ENCODE measurements at regions not wholly inside any gene's neighbourhood (a gene's known extent, or its start where the extent isn't known, plus 50 kb on each side); places are given as distances from the start of the nearest gene placed in this dataset.

DNA sequence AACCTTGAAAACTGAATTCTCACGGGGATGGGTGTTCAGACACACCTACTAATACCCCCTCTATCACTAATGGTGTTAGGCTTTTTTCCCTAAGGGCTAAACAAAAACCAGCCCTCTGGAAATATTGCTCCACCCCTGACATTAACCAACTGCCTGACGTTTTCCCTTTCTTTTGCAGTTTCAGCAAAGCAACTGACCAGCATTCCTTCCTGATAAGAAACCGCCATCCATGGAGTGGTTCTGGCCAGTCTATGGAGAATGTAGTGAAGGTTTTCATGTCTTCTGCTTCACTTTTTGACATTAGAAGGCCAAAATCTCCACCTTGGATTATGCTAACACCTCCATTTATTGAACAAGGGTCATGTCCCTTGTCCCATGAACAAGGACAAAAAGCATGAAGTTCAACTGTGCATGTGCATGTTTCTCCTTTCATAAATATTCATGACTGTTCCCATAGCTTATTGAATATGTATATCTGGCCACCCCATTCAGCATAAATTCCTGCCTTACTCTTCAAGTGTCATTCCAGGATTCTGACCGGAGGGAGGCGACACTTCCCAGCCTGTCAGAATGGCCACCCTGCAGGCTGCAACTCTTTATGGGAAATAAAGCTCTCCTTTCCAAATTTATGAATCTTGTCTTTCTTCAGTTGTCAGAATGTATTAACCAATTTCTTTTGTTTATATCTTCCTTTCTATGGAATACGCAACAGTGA, 314.3 kb downstream of the HHIPL2 start:
- Mint-ChIP-seq H3K36me3 (ENCODE audit: low read depth) (no peaks in the 10 kb centered on the region), H3K4me3 (no peak overlapping the region), H3K9me3 (no peaks in the 10 kb centered on the region), H3K27ac (no peak overlapping the region), H3K27me3 (peaks cover 3% of the 10 kb centered on the region), H3K4me1 (no peaks in the 10 kb centered on the region)
- ChIA-PET POLR2A (no interaction called here), CTCF (no interaction called here)
- DNase-seq (no peak), ATAC-seq (ENCODE audit: low read depth) (no peak)
- intact Hi-C loops (cut with micrococcal nuclease): no loop called here
- TF ChIP-seq, protein P1, sequence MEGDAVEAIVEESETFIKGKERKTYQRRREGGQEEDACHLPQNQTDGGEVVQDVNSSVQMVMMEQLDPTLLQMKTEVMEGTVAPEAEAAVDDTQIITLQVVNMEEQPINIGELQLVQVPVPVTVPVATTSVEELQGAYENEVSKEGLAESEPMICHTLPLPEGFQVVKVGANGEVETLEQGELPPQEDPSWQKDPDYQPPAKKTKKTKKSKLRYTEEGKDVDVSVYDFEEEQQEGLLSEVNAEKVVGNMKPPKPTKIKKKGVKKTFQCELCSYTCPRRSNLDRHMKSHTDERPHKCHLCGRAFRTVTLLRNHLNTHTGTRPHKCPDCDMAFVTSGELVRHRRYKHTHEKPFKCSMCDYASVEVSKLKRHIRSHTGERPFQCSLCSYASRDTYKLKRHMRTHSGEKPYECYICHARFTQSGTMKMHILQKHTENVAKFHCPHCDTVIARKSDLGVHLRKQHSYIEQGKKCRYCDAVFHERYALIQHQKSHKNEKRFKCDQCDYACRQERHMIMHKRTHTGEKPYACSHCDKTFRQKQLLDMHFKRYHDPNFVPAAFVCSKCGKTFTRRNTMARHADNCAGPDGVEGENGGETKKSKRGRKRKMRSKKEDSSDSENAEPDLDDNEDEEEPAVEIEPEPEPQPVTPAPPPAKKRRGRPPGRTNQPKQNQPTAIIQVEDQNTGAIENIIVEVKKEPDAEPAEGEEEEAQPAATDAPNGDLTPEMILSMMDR (IDR thresholded peaks at IDR 0.05): no peak

DNA sequence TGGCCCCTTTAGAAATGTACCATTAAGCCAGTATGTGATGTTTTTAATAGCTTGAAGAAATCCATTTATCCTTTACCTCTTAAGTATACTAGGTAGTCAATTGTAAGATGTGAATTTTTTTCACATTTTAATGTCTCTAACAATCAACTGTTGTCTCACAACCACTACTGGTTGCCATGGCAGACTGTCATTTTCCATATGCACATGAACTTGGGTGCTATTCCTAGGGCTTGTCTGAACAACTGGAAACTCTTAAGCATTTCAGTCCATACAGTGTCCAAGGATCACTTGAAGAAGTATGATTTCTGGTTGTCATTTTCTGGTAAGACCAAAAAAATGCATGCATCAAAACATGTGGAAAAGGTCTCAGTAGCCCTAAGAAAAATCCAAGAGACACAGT, 315.1 kb downstream of the HHIPL2 start:
- CTCF ChIA-PET: no interaction called here
- Mint-ChIP-seq H3K4me3 (no peak overlapping the region), H3K9me3 (peaks cover 1% of the 10 kb centered on the region), H3K27me3 (peaks cover 3% of the 10 kb centered on the region), H3K27ac (no peak overlapping the region), H3K36me3 (ENCODE audit: low read depth) (no peaks in the 10 kb centered on the region), H3K4me1 (no peaks in the 10 kb centered on the region)
- ATAC-seq (ENCODE audit: low read depth) (no peak), DNase-seq (no peak)
- TF ChIP-seq, protein P1 (IDR thresholded peaks at IDR 0.05): no peak
- POLR2A ChIA-PET: no interaction called here
- intact Hi-C loops (cut with micrococcal nuclease): no loop called here

DNA sequence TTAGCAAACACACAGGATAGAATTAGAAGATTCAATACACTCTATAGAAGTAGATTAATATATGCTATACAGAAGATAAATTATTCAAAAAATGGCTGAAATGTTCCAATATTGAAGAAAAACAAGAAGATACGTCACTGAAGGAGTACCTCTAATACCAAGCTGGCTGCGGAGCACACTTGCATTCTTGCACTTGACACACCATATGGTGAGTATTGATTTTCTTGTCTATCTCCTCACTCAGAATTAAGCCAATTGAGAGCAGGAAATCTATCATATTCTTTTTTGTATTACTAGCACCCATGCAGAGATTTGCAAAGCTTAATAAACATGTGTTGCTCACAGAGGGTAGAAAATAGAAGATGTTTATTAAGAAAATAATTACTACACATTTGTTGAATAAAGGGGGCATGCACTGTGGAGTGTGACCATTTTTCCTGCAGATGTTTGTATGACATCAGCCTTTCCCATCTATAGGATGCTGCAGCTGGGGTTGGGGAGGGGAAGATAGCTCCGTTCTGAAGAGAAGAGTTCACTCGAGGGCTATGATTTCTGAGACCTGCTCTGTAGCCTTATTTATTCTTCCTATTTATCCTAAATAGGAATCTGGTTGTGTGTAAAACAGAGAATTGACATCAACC, 318.1 kb downstream of the HHIPL2 start:
- TF ChIP-seq, protein P1 (IDR thresholded peaks at IDR 0.05): no peak
- ChIA-PET POLR2A (no interaction called here), CTCF (no interaction called here)
- H3K4me3 Mint-ChIP-seq: no peak overlapping the region
- DNase-seq (no peak), ATAC-seq (ENCODE audit: low read depth) (no peak)
- intact Hi-C loops (cut with micrococcal nuclease): no loop called here
- no peaks in the 10 kb centered on the region for H3K4me1 Mint-ChIP-seq
- no peak overlapping the region for H3K27ac Mint-ChIP-seq
- H3K36me3 Mint-ChIP-seq (ENCODE audit: low read depth): no peaks in the 10 kb centered on the region
- peaks cover 5% of the 10 kb centered on the region for H3K9me3 Mint-ChIP-seq
- peaks cover 6% of the 10 kb centered on the region for H3K27me3 Mint-ChIP-seq

DNA sequence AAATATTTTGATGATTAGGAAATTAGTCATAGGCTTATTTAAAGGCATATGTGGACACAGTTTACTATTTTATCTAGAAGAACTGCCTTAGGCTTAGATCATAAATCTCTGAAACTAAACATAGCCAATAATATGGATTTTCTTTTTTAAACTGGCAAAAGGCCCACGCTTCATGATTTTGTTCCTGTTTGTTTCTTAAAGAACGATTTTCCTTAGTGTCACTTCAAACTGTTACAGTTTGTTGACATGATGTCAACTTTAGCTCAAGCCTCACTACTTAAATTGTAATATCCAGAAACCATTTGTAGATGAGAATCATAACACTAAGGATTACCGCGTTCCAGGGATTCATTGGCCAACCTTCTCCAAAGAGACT, 322.6 kb downstream of the HHIPL2 start:
- CTCF ChIA-PET: no interaction called here
- no peak overlapping the region for H3K4me3 Mint-ChIP-seq

DNA sequence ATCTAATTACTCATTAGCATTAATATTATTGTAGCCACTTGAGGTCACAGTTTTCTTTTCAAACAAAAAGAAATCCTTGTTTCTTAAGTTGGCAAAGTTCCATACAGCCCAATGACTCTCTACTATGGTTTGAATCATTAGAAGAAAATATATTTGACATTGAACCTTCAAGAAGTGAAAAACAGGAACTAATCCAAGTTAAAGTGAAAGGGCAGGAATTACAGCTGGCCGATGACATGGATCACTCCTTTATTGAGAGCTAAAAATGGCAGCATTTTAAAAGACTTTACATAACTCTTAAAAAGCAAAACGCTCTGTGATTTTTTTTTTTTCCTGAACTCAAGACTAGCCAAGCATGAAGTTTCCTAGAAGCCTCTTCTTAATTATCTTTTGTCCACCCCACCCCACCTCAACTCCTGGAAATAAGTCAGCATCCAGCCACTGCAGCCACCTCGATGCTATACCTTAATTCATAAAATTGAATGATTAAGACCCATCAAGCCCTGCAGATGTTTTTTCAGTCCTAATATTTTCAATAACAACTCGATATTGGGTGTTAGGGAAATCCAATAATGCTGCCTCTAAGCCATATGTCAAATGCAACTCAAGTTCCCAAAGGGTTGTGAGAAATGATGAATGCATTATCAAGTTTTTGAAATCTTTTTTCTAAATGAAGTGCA, 323.1 kb downstream of the HHIPL2 start:
- ChIA-PET POLR2A (no interaction called here), CTCF (no interaction called here)
- ATAC-seq (ENCODE audit: low read depth): no peak
- no peaks in the 10 kb centered on the region for H3K4me1 Mint-ChIP-seq
- no peak for DNase-seq
- H3K27me3 Mint-ChIP-seq: peaks cover 3% of the 10 kb centered on the region
- peaks cover 5% of the 10 kb centered on the region for H3K9me3 Mint-ChIP-seq
- no peaks in the 10 kb centered on the region for H3K36me3 Mint-ChIP-seq (ENCODE audit: low read depth)
- intact Hi-C loops (cut with micrococcal nuclease): no loop called here
- no peak overlapping the region for H3K27ac Mint-ChIP-seq
- no peak overlapping the region for H3K4me3 Mint-ChIP-seq
- TF ChIP-seq, protein P1 (IDR thresholded peaks at IDR 0.05): no peak

More for the DNA sequence above, 322.6 kb downstream of the HHIPL2 start:
- DNase-seq: no peak
- no peak for ATAC-seq (ENCODE audit: low read depth)
- POLR2A ChIA-PET: no interaction called here
- intact Hi-C loops (cut with micrococcal nuclease): no loop called here
- no peaks in the 10 kb centered on the region for H3K36me3 Mint-ChIP-seq (ENCODE audit: low read depth)
- no peak overlapping the region for H3K27ac Mint-ChIP-seq
- TF ChIP-seq, protein P1 (IDR thresholded peaks at IDR 0.05): no peak
- peaks cover 5% of the 10 kb centered on the region for H3K9me3 Mint-ChIP-seq
- H3K27me3 Mint-ChIP-seq: peaks cover 3% of the 10 kb centered on the region
- H3K4me1 Mint-ChIP-seq: no peaks in the 10 kb centered on the region
